Esophagus muscularis mucosa (tissue), 3 donors: ENCODE measurements at regions not wholly inside any gene's neighbourhood (a gene's known extent, or its start where the extent isn't known, plus 50 kb on each side); places are given as distances from the start of the nearest gene placed in this dataset.

ENCODE experiments used
- POLR2A ChIP-seq: fragments of 450-650 bp; IDR thresholded peaks from one replicate; pipeline ENCODE4 v1.6.1; 2017; ENCODE audit warnings: antibody characterized with exemption, moderate library complexity, mild to moderate bottlenecking, low read depth
- TF ChIP-seq, protein P1 (sequence below), 3 experiments: fragments of 200-600 bp in 2 of 3; fragments of 450-650 bp in 1 of 3; sonication (generic) in 2 of 3; IDR thresholded peaks; one replicate each; pipeline ENCODE4 v1.5.1; 2017 to 2019; ENCODE audit warnings: antibody characterized with exemption in 3 of 3, mild to moderate bottlenecking in 2 of 3, moderate library complexity in 1 of 3

DNA sequence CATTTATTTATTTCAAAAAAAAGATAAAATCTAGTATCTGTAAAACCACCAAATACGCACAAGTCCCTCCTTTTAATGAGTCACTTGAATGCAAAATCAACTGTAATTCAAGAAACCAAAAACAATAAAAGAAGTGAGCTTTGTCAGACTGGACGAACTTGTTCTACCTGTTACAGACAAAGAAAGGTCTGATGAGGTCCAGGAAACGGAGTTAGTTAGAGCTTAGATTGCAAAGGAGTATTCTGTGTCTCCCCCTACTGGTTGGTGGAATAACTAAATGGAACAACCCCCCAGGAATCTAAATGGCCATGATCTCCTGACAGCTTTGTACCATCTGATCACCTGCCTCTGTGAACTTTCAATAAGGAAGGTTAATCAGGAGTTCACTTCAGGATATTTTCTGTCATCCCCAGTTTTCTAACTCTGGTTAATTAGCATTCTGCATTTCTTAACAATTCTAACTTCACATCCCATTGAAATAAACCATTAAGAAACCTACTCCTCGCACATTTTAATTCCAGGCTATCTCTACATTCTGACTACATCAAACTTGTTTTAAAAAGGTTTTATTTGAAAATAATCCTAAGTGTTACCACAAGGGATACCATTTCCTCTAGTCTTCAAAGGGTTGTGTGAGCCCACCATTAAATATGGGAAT, 333.0 kb upstream of the SATB1 start:
- TF ChIP-seq POLR2A: no peak
- TF ChIP-seq, protein P1, sequence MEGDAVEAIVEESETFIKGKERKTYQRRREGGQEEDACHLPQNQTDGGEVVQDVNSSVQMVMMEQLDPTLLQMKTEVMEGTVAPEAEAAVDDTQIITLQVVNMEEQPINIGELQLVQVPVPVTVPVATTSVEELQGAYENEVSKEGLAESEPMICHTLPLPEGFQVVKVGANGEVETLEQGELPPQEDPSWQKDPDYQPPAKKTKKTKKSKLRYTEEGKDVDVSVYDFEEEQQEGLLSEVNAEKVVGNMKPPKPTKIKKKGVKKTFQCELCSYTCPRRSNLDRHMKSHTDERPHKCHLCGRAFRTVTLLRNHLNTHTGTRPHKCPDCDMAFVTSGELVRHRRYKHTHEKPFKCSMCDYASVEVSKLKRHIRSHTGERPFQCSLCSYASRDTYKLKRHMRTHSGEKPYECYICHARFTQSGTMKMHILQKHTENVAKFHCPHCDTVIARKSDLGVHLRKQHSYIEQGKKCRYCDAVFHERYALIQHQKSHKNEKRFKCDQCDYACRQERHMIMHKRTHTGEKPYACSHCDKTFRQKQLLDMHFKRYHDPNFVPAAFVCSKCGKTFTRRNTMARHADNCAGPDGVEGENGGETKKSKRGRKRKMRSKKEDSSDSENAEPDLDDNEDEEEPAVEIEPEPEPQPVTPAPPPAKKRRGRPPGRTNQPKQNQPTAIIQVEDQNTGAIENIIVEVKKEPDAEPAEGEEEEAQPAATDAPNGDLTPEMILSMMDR (IDR thresholded peaks at IDR 0.05): peak; percentile 23 to 31 (median 30)
